Mesenteric fat pad (tissue), 1 donor: ENCODE measurements at regions not wholly inside any gene's neighbourhood (a gene's known extent, or its start where the extent isn't known, plus 50 kb on each side); places are given as distances from the start of the nearest gene placed in this dataset.
A peak's percentile ranks its signal among the peaks of the same experiment; 100 is the strongest.
"Not testable (repeated sequence)": the region's sequence is repeated elsewhere in the genome, so short reads cannot be mapped to it uniquely, and the experiment has no call there.

Experiments
- DNase-seq: peaks from one replicate; pipeline ENCODE4 v3.0.0-alpha.2; 2020; ENCODE audit warnings: low spot score
- donor health status: DM: yes; HTN: yes; CAD: no.

DNA sequence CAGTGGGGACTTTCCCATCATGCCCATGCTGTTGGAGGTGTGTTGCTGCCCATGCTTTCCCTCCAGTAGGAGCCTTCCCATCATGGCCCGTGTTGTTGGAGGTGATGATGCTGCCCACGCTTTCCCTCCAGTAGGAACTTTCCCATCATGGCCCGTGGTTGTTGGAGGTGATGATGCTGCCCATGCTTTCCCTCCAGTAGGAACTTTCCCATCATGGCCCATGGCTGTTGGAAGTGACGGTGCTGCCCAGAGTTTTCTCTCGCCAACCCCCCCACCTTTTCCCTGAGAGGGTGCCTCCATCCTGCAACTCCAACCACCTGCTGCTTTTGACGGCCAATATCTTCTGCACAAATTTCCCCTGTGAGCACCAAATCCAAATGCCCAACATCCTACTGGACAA, 205.7 kb downstream of the TOMM20 start:
- DNase-seq: no peak

DNA sequence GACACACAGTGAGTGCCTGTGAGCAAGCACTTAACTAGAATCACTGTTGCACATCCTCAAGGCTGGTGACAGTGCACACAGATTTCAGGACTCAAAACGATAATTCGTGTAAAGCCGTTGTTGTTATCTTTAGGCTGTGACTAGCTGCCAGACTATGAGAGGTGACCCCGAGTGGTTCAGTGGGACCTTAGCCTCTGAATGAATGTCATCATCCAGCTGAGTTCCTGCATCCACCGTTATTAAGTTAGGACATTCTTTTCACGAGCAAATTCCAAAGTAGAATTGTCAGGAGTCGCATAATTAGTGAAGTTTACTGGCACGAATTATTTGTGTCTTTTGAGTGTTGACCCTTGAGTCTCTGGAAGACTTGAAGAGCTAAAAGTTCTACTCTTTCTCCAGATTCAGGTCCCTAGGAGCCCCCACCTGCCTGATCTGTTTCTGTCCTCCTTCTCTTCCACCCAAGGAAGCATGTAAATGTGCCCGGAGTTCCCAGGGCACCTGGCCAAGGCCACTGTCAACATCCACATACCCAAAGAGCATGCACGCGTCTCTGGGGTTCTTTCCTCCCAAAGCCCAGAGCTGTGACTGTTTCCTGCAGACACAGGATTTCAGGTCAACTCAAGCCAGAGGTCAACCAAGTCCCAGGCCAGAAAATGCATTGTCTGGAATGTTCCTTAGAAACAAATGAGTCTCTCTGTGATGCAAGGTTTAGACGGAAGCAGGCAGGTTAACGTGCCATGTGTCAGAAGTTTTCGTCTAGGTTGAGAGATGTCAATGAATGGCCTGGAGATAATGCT, 207.2 kb downstream of the TOMM20 start:
- DNase-seq: peak; percentile 87

DNA sequence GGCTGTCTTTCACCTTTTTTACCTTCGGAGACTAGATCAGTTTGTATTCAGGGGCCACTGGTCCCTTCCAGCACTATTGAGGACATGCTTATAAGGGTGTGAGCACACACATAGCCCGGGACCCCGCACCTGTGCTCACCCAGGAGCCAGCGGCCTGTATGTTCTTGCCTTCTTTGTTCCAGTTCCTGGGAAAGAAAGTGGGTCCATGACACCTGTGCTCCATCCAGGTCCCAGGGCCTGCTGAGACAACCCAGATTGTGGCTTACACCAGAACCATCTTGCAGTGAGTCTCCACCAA, 207.8 kb downstream of the TOMM20 start:
- DNase-seq: peak; percentile 43

GRCh38 chr1:234920136-234920842, 208.3 kb downstream of the TOMM20 start:
- peak; percentile 65 for DNase-seq

DNA sequence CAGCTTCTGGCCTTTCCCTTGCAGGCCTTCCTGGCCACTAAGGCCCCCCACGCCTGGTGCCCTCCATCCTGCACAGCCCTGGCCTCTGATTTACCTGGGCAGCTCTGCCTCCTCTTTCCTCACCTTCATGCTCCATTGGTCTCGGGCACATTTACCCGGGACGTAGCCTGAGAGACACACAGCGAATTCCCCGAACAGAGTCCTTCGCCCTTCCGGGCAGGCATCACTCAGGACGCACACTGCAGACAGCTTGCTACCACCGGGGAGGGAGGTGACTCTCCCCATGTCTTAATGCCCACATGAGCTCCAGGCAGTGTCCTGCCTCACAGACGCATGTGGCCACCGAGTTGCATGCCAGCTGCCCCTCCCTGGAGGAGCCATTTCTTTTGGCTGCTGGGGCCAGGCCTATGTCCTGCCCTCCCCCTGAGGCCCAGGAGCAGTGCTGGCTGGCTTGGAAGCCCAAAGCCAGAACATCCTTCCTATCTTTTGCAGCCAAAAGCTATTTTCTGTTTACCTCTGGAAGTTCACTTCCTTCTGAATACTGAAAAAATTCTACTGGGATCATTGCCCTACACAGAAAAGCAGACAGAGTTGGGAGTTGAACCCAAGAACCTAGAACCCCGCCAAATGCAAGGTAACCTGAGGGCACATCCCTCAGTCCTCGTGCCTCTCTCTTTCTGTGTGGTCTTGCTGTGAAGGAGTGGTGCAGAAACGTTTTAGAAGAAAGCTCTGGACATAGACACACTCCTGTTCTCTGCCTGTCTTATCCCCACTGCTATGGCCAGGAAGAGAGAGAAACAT, 209.5 kb downstream of the TOMM20 start:
- DNase-seq: peak; percentile 86

DNA sequence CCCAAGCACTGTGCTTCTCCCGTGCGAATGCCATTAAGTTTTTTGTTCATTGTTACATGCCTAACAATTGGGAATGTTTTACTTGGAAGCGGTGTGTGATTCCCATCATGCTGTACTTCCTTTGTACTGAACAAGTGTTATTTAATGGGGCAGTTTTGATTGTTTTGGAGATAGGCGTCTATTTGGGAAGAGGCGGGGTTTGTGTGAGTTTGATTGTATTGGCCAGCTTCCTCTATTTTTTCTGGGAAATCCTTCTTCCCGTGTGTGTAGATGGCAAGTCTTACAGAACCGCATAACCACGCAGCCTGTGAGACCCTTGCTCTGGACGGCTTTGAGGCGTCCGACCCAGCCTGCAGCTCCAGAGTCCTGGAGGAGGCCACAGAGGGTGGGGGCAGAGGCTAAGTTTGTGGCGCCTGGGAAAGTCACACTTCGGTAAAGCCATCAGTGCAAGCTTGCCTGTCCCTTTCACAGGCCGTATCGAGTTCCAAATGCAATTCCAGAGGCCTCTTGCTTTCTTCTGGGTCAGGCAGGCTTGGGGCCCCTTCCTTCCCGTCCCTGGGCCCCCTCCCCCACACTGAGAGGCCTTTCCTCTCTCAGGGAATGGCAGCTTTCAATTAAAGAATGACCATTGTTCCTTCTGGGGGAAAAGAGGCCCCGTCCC, 210.3 kb downstream of the TOMM20 start:
- DNase-seq: peak; percentile 82

DNA sequence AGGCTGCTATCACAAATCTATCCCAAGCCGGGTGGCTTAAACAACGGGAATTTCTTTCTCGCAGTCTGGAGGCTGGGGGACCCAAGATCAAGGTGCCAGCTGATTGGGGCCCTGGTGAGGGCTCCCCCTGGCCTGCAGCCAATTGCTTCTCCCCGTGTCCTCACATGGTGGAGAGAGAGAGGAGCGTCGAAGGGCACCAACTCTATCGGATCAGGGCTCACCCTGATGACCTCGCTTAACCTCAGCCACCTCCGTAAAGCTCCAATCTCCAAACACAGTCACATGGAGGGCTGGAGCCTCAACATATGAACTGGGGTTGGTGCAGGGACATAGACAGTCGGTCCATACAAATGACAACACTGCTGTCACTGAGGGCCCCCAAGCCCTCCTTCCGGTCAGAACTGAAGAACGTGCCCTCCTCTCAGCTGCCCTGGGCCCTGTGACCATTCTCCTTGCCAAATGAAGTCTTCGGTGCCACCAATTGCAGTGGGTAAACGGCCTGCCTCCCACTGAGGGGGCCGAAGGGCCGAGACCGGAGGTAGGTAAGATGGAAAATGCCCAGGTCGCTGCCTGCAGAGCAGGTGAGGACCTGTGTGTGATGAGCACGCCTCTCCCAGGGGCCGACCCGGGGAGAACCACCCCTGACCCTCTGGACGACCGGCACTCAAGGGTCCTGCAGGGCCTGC, 211.0 kb downstream of the TOMM20 start:
- peak; percentile 87 for DNase-seq

DNA sequence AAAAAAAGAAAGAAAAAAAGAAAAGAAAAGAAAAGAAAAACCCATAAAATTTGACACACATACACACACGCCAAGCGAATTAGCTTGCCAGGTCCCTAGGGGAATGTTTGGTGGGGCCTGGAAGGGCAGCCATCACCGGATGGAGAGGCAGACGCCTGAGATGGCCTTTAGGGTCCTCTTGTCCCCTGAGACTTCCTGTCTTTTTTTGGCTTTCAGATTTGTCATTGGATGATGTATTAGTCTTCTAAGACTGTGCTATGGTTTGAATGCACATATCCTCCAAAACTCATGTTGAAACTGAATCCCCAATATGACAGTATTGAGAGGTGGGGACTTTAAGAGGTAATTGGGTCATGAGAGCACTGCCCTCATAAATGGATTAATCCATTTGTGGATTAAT, 211.8 kb downstream of the TOMM20 start:
- DNase-seq: peak; percentile 14

GRCh38 chr1:234915924-234916675, 212.5 kb downstream of the TOMM20 start:
- peak; percentile 57 for DNase-seq

DNA sequence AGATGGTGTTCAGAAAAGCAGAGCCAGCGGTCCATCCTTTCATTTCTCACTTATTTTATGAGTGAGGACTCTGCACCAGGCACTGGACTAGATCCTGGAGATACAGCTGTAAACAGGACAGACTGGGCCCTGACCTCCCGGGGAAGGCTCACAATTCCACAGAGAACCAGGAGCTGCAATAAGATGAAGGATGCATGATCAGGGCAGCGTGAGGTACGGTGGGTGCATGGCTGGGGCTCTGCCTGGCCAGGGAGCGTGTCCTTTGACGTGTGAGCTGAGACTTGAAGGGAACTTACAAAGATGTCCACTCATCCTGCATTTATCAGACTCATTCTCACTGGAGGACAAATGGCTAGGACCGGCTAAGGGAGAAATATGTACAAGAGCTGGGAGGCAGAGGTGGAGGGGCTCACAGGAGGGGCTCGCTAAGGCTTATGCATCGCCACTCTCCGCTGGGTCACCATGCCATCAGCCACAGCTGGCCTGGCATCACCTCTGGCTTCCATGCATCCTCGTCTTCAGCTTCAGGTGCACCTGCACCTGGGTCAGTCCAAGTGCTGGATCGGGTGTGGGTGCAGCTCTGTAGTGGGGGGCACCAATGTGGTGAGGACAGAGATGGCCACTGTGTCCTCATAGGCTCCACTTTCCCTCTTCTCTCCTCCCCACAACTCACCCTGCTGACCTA, 213.9 kb downstream of the TOMM20 start:
- DNase-seq: peak; percentile 81

DNA sequence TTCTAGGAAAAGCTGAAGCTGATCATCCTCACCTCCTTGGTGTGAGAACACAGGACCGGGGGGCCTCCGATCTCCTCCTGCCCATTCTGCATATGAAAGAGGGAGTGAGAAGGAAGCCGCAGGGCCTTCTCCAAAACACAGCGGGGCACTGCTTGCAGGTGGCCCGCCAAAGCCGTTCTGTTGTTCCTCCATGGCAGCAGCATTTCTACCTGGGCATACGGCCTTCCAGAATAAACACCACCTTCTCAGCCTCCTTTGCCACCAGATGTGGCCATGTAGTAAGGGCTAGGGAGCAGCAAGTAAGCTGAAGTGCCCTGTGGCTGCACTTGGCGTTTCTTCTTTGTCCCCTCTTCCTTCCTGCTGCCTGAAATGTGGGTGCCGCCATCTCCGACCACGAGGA, 214.9 kb downstream of the TOMM20 start:
- DNase-seq: peak; percentile 83

DNA sequence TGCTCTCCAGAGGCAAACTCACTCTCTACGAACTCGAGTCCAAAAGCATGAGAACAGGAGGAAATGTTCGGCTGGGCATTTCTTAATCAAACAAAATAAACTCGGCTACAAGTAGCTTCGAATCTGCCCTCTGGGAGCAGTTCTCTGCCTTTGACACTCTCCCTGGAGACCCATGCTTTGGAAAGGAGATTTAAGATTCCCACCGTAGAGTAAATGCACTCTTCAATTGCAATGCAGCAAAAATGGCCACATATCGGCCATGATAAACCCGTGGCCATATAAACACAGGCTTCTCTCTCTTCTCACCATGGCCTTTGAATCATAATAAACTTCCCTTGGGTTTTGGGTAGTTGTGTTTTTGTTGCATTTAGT, 215.4 kb downstream of the TOMM20 start:
- DNase-seq: no peak

DNA sequence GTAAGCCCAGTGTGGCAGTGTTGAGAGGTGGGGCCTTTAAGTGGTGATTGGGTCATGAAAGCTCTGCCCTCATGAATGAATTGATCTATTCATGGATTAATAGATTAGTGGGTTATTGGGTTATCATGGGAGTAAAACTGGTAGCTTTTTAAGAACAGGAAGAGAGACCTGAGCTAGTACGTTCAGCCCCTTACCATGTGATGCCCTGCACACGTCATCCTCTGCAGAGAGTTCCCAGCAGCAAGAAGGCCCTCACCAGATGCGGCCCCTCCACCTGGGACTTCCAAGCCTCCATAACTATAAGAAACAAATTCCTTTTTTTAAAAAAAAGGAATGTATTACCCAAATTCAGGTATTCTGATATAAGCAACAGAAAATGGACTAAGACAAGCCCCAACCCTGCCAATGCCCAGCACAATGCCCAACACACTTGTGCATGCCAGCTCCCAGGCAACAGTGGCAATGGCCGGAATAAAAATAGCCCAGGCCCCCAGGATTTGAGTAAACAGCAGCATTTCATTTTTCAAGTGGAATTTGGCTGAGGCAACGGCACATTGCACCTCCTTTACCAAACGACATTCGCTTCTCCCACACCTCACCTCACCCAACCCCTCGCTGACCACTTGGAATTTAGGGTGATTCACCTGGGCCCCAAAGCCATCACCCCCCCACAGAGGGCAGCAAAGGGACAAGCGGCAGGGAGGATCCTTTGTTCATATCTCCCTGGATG, 215.9 kb downstream of the TOMM20 start:
- DNase-seq: peak; percentile 51

DNA sequence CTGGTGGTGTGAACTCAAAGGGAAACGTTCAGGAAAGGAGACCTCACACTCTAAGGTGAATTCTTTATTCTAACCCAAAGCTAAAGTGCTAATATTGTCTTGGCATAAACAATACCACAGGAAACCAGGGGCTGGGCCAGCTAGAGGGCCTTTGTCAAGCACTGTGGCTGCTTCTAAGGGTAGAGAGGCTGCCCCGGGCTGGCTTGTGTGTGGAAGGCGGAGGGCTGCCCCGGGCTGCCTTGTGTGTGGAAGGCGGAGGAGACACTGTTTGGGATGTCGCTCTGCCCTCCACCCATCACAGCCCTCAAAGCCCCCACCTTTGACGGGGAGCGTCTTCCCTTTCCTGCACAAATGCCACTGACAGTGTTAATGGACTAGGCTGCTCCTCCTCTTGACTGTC, 216.8 kb downstream of the TOMM20 start:
- DNase-seq: no peak

GRCh38 chr1:234911136-234911535, 217.5 kb downstream of the TOMM20 start:
- not testable (repeated sequence) for DNase-seq

DNA sequence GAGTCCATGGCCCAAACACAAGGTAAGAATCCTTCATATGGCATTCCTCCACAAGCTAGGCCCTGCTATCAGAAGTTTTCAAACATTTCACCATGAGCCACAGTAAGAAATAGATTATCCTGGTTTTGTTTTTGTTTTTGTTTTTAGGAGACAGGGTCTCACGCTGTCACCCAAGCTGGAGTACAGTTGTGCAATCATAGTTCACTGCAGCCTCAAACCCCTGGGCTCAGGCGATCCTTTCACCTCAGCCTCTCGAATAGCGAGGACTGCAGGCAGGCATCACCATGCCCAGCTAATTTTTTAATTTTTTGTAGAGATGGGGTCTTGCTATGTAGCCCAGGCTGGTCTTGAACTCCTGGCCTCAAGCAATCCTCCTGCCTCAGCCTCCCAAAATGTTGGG, 218.8 kb downstream of the TOMM20 start:
- DNase-seq: no peak

GRCh38 chr1:234909307-234909810, 219.3 kb downstream of the TOMM20 start:
- no peak for DNase-seq

- DNase-seq: no peak
Observed at GRCh38 chr1:234908571-234908970, 220.1 kb downstream of the TOMM20 start.

DNA sequence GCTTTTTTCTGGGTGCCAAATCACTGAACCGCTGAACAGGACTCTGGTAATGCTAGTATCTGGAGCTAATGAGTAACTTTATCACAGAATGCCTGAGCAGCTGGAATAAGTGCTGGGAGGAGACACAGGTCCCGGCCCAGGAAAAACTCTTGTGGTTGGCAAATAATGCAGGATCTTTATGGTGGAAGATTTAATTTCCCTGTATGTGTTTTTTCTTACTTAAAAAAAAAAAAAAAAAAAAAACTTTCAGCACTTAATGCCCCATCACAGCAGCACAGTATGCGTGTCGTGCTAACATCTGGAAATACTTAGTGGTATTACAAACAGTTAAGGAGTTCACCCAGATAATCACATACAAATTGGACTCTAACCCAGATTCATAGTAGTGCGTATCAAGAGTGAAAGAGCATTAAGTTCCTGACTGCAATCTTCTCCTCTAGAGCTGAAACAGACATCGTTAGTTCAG, 220.7 kb downstream of the TOMM20 start:
- no peak for DNase-seq
